Germinal center (tissue), 1 donor: ENCODE measurements at regions not wholly inside any gene's neighbourhood (a gene's known extent, or its start where the extent isn't known, plus 50 kb on each side); places are given as distances from the start of the nearest gene placed in this dataset.

ENCODE experiments used
- DNase-seq: peaks from one replicate; pipeline ENCODE4 v3.0.0; 2012; ENCODE audit warnings: mixed read lengths, low spot score

DNA sequence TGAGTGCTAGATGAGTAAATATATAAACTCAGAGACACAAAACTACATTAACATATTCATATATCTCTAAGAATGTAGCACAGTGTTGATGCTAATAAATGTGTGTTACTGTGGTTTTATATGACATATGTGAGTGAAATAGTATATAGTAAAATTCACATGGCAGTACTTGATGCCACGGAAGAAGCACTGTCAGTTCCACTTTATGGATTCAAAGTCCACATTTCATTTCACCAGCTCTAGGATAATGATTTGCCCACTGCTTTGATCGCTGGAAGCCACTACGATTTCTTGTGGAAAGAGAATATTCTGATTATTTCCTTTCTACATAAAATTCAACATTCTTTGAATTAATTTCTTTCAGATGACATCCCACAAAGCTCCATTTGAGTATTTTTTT is 181.2 kb downstream of the GBA3 start:
- DNase-seq = no peak

GRCh38 chr4:22870847-22871449 is 178.2 kb downstream of the GBA3 start:
- DNase-seq = no peak

DNA sequence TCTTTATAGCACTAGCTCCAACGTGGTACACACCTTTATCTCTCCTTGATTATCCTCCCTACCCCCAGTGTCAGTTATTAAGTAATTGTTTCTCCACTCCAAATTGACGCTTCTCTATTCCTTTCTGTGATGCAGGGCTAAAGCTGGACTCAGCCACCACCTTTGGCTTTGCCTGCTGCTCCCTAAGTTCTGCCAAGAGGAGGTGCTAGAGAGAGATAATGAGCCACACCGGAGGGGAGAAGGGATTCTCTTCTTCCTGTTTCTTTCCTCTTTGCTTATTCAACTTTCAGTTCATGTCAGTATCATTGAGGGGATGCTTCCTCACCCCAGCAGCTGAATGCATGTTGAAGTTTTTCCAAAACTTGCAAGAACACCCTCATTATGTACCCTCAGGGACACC is 176.5 kb downstream of the GBA3 start:
- DNase-seq = no peak
